GM10248 (cell line): ENCODE measurements at regions not wholly inside any gene's neighbourhood (a gene's known extent, or its start where the extent isn't known, plus 50 kb on each side); places are given as distances from the start of the nearest gene placed in this dataset.

Experiments used
- CTCF ChIA-PET: fragments of 300-600 bp; sonication (Branson Sonifier 250); formaldehyde crosslinking; extraction: SDS; loops from one replicate; lab custom pipeline; 2021; ENCODE audit warnings: antibody characterized with exemption; lab: Yijun Ruan, JAX
- POLR2A ChIA-PET: fragments of 350-650 bp; sonication (Branson Sonifier 250); formaldehyde crosslinking; extraction: SDS; loops from one replicate; lab custom pipeline; 2020; ENCODE audit warnings: antibody characterized with exemption; lab: Yijun Ruan, JAX
- DNase-seq: peaks from one replicate; pipeline ENCODE4 v3.0.0; 2012; ENCODE audit errors: extremely low spot score
- CTCF ChIP-seq: IDR thresholded peaks from 2 replicates; pipeline ENCODE4 v1.5.1; 2012; ENCODE audit warnings: mild to moderate bottlenecking, low read depth; ENCODE audit errors: extremely low read depth, missing control alignments, control extremely low read depth

DNA sequence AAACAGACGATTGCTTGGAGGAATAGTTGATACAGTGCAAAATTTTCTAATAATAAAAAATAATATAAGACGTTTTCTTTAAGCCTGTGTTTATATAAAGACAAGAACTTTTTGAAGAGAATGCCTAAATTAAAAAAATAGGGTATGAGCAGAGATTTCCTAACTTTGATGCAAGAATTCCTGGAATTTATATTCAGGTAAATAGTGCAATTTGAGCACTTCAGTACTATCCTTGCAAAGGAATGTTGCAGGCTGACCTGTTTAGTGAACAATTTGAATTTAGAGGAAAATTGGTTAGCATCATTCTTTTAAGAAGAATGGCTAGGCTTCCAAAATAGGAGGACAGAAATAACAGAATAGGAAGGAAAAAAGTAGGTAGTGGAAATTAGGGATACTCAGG lies 1172.3 kb downstream of the HACE1 start:
- POLR2A ChIA-PET: no interaction called here
- CTCF ChIA-PET: no interaction called here
- TF ChIP-seq CTCF: no peak
- DNase-seq: no peak

DNA sequence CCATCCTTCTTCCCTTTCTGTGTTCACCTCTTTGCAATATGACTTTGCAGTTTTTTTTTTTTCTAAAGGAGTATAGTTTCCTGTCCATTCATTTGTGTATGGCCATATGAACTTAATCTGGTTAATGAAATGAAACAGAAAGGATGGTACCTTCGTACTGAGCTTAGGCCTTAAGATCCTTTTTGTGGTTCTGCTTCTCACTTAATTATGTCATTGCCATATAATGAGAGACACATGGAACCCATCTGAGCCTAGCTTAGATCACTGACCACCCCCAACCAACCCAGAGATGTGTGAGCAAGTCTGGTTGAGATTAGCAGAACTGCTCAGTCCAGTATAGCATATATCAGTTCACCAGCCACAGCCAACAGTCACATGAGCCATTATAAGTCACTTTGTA lies 1179.6 kb downstream of the HACE1 start:
- ChIA-PET CTCF (interaction anchor here (0.7 to 1.0 kb wide), 2 partner anchors 13 to 646 kb away, joined by 3 read pairs; no protein-coding TSS in a partner anchor), POLR2A (no interaction called here)
- no peak for TF ChIP-seq CTCF
- DNase-seq: no peak

DNA sequence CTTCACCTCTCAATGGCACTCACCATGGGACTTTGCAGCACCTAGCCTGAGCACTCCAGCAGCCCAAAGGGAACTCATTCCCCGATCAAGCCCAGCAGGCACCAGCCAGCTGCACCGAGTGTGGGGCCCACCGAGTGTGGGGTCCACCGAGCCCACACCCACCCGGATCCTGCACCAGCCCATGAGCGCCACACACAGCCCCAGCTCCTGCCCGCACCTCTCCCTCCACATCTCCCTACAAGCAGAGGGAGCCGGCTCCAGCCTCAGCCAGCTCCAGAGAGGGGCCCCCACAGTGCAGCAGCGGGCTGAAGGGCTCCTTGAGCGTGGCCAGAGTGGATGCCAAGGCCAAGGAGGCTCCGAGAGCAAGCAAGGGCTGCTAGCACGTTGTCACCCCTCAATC lies 1182.4 kb downstream of the HACE1 start:
- TF ChIP-seq CTCF: no peak
- POLR2A ChIA-PET: no interaction called here
- DNase-seq: no peak
- CTCF ChIA-PET: interaction anchor here (2.3 kb wide), 1 partner anchor 17 kb away, joined by 10 read pairs; no protein-coding TSS in a partner anchor

DNA sequence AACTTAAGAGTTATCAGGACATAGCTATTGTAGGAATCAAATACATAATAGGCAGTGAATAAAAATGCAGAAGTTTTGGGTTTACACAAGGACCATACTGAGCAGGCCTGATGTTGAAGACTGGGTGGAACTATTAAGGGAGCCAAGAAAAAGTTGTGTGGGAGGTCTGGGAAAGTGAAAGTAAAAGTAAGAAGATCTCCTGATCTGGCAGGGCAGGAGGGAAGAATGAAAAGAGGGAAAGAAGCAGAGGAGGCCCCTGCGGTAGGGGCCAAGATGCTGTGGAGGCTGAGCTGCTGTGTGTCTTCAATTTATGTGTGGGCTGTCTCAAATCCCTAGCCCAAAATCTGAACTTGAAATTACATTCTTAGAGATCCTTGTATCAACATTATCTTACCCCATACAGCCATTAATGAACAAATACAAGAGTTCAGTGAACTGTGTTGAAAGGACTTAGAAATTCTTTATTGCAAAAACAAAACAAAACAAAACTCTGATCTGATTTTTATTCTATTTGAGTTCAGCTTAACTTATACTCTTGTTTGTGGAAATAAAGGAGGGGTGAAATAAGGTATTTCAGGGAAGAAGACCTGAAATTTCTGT lies 1183.8 kb downstream of the HACE1 start:
- no peak for TF ChIP-seq CTCF
- no peak for DNase-seq
- ChIA-PET POLR2A (no interaction called here), CTCF (interaction anchor here (2.3 kb wide), 1 partner anchor 15 kb away, joined by 10 read pairs; no protein-coding TSS in a partner anchor)

DNA sequence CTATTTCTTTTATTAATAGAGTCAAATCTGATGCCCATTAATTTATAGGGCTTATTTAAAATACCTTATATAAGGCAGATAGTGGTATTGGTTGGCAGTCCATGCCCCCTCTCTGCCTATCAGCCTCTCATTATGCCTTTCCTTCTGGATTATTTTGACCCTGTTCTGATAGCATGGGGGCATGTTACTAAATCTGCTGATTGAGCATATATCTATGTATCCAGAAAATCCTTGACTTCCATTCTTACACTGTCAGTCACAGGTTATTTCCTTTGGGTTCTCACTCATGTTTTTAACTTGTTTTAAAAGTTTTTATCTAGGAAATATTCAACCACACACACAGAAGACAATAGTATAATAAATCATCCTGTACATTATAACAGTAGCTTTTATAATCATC lies 1184.9 kb downstream of the HACE1 start:
- ChIA-PET POLR2A (no interaction called here), CTCF (no interaction called here)
- no peak for DNase-seq
- no peak for TF ChIP-seq CTCF

DNA sequence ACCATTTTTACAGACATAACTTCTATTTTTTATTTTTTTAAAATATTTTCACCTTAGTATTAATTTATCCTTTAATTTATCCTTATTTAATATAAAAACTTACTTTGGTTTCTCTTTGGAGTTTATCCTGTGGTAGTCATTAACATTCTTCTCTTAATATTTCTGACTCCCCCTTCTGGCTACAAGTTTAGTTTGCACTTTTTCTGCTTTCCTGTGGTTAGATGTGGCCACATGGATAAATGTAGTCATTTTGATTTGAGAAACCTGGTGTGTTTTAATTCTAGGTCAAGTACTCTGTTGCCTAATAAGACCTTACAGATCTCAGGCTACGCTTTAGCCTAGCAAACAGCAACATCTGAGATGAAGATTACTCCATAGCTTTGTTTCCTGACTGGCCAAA lies 1187.5 kb downstream of the HACE1 start:
- CTCF ChIA-PET: interaction anchor here (1.0 to 1.7 kb wide), 2 partner anchors 10 to 11 kb away, joined by 3 to 4 read pairs; no protein-coding TSS in a partner anchor
- no peak for DNase-seq
- POLR2A ChIA-PET: no interaction called here
- no peak for TF ChIP-seq CTCF
